Endothelial cell of umbilical vein (primary cell): ENCODE measurements at regions not wholly inside any gene's neighbourhood (a gene's known extent, or its start where the extent isn't known, plus 50 kb on each side); places are given as distances from the start of the nearest gene placed in this dataset.

Source experiments
- CTCF ChIP-seq, 2 donors: IDR thresholded peaks; 1 replicate in 1 of 2; 2 replicates in 1 of 2; pipeline ENCODE4 v1.5.1; 2011; ENCODE audit warnings: low read length in 2 of 2, mild to moderate bottlenecking in 2 of 2, moderate library complexity in 2 of 2, control low read depth in 1 of 2, inconsistent platforms in 1 of 2, low read depth in 1 of 2; ENCODE audit not compliant: insufficient read depth in 1 of 2; ENCODE audit errors: extremely low read depth in 1 of 2
- EZH2 ChIP-seq: IDR thresholded peaks from 2 replicates; pipeline ENCODE4 v1.6.1; 2012; ENCODE audit warnings: borderline replicate concordance, low read depth, mild to moderate bottlenecking, moderate library complexity, low read length, inconsistent platforms; ENCODE audit not compliant: severe bottlenecking
- GATA2 ChIP-seq: IDR thresholded peaks from 2 replicates; pipeline ENCODE4 v1.7.0; 2011; ENCODE audit warnings: low read depth, mild to moderate bottlenecking, moderate library complexity, mixed read lengths, low read length; ENCODE audit not compliant: insufficient read length, insufficient read depth
- JUN ChIP-seq: IDR thresholded peaks from 2 replicates; pipeline ENCODE4 v1.6.1; 2011; ENCODE audit warnings: borderline replicate concordance, low read depth; ENCODE audit not compliant: insufficient read length, insufficient read depth
- MAX ChIP-seq: IDR thresholded peaks from 2 replicates; pipeline ENCODE4 v1.6.1; 2011; ENCODE audit not compliant: insufficient read depth, insufficient read length
- POLR2A ChIP-seq: IDR thresholded peaks from 2 replicates; pipeline ENCODE4 v1.6.1; 2012; ENCODE audit warnings: low read depth, mild to moderate bottlenecking, control low read depth, low read length
- POLR2AphosphoS5 ChIP-seq: IDR thresholded peaks from 2 replicates; pipeline ENCODE4 v1.6.1; 2012; ENCODE audit warnings: low read depth, mild to moderate bottlenecking, control low read depth, low read length, moderate library complexity; ENCODE audit not compliant: insufficient read depth

- no peak for TF ChIP-seq CTCF (IDR thresholded peaks at IDR 0.05; ENCODE audit: extremely low read depth in 1 of 2, insufficient read depth in 1 of 2, low read depth in 1 of 2, low read length in 2 of 2)
- TF ChIP-seq POLR2A, result no peak
- no peak for TF ChIP-seq GATA2
- no peak for TF ChIP-seq EZH2
- TF ChIP-seq POLR2AphosphoS5, result no peak
- TF ChIP-seq JUN, result no peak
- no peak for TF ChIP-seq MAX
Observed at GRCh38 chr11:26078231-26078821, 253.6 kb upstream of the ANO3 start.
